Endodermal cell (in vitro differentiated cells): ENCODE measurements at regions not wholly inside any gene's neighbourhood (a gene's known extent, or its start where the extent isn't known, plus 50 kb on each side); places are given as distances from the start of the nearest gene placed in this dataset.

Experiments used
- DNase-seq: peaks from one replicate; pipeline ENCODE4 v3.0.0-alpha.2; 2017
- H3K27ac ChIP-seq: 2 replicates; pipeline ENCODE4 v1.5.1; 2013; ENCODE audit warnings: mild to moderate bottlenecking, low read depth, low read length, moderate library complexity
- H3K27me3 ChIP-seq: 2 replicates; pipeline ENCODE4 v1.6.1; 2013; ENCODE audit warnings: mild to moderate bottlenecking, low read length, moderate library complexity; ENCODE audit not compliant: insufficient read depth, control insufficient read depth, poor library complexity, severe bottlenecking
- H3K36me3 ChIP-seq: 2 replicates; pipeline ENCODE4 v1.7.0; 2013; ENCODE audit warnings: mild to moderate bottlenecking, low read length, moderate library complexity; ENCODE audit not compliant: control insufficient read depth, insufficient read depth
- H3K4me1 ChIP-seq: one replicate; pipeline ENCODE4 v1.7.0; 2013; ENCODE audit warnings: low read length; ENCODE audit not compliant: control insufficient read depth, insufficient read depth
- H3K4me3 ChIP-seq: 2 replicates; pipeline ENCODE4 v1.5.1; 2013; ENCODE audit warnings: mild to moderate bottlenecking, low read length, moderate library complexity
- H3K9ac ChIP-seq: 2 replicates; pipeline ENCODE4 v1.6.1; 2013; ENCODE audit warnings: mild to moderate bottlenecking, low read length, moderate library complexity; ENCODE audit not compliant: poor library complexity, severe bottlenecking; ENCODE audit errors: extremely low read depth
- H3K9me3 ChIP-seq: 2 replicates; pipeline ENCODE4 v1.6.1; 2013; ENCODE audit warnings: mild to moderate bottlenecking, low read length, moderate library complexity; ENCODE audit not compliant: control insufficient read depth
- H3K27ac Mint-ChIP-seq: 2 replicates; pipeline ENCODE4 v1.8.0; 2020; ENCODE audit warnings: mixed read lengths
- H3K27me3 Mint-ChIP-seq: 2 replicates; pipeline ENCODE4 v1.8.0; 2021; ENCODE audit warnings: mild to moderate bottlenecking, mixed read lengths; ENCODE audit not compliant: insufficient read depth
- H3K36me3 Mint-ChIP-seq: 2 replicates; pipeline ENCODE4 v1.8.0; 2020; ENCODE audit warnings: low read depth, mixed read lengths
- H3K4me1 Mint-ChIP-seq: 2 replicates; pipeline ENCODE4 v1.8.0; 2020; ENCODE audit warnings: mixed read lengths
- H3K4me3 Mint-ChIP-seq: 2 replicates; pipeline ENCODE4 v1.8.0; 2020; ENCODE audit warnings: mild to moderate bottlenecking, moderate library complexity, mixed read lengths
- H3K9me3 Mint-ChIP-seq: 2 replicates; pipeline ENCODE4 v1.8.0; 2020; ENCODE audit warnings: mild to moderate bottlenecking, mixed read lengths
- CTCF ChIP-seq: fragments of 200-600 bp; sonication (generic); conservative IDR thresholded peaks from 2 replicates; pipeline ENCODE4 v1.5.0; 2021; ENCODE audit warnings: antibody characterized with exemption, mild to moderate bottlenecking
- WGBS, 2 experiments: methylation state at CpG; one replicate each; pipeline versions ENCODE4 v1.1.5 to v1.1.7; 2013; ENCODE audit warnings: missing lambda C conversion rate in 2 of 2, mixed read lengths in 1 of 2; ENCODE audit not compliant: insufficient coverage in 1 of 2, insufficient read length in 1 of 2; 5-methylcytosine and 5-hydroxymethylcytosine counted together

- H3K4me3 ChIP-seq, result no peak overlapping the region
- DNase-seq, result no peak
- no peak for TF ChIP-seq CTCF
Measured at GRCh38 chr4:35972814-35973213, 271.5 kb downstream of the ARAP2 start.

GRCh38 chr4:35975617-35976355 is 268.5 kb downstream of the ARAP2 start:
- Mint-ChIP-seq H3K27ac (no peak overlapping the region), H3K9me3 (no peaks in the 10 kb centered on the region), H3K36me3 (no peaks in the 10 kb centered on the region), H3K4me3 (no peak overlapping the region), H3K27me3 (peaks cover 2% of the 10 kb centered on the region), H3K4me1 (no peaks in the 10 kb centered on the region)
- H3K4me3 ChIP-seq, result no peak overlapping the region
- no peaks in the 10 kb centered on the region for H3K36me3 ChIP-seq
- no peak overlapping the region for H3K9ac ChIP-seq
- H3K27me3 ChIP-seq, result no peaks in the 10 kb centered on the region
- no peak for TF ChIP-seq CTCF
- 95 to 100% methylated on average over 2 to 4 of the region's 4 CpGs for WGBS, 2 experiments
- no peaks in the 10 kb centered on the region for H3K9me3 ChIP-seq
- no peak overlapping the region for H3K27ac ChIP-seq
- H3K4me1 ChIP-seq, result no peaks in the 10 kb centered on the region
- no peak for DNase-seq

More at GRCh38 chr4:35972814-35973213, 271.5 kb downstream of the ARAP2 start:
- no peaks in the 10 kb centered on the region for H3K9me3 Mint-ChIP-seq
- H3K9ac ChIP-seq, result no peak overlapping the region
- WGBS, 2 experiments, result 65 to 77% methylated on average over 2 to 4 of the region's 4 CpGs
- H3K4me3 Mint-ChIP-seq, result no peak overlapping the region
- no peaks in the 10 kb centered on the region for H3K36me3 Mint-ChIP-seq
- no peaks in the 10 kb centered on the region for H3K27me3 ChIP-seq
- no peaks in the 10 kb centered on the region for H3K4me1 ChIP-seq
- H3K4me1 Mint-ChIP-seq, result no peaks in the 10 kb centered on the region
- H3K27ac ChIP-seq, result no peak overlapping the region
- H3K9me3 ChIP-seq, result no peaks in the 10 kb centered on the region
- H3K27ac Mint-ChIP-seq, result no peak overlapping the region
- H3K27me3 Mint-ChIP-seq, result peaks cover 2% of the 10 kb centered on the region
- H3K36me3 ChIP-seq, result no peaks in the 10 kb centered on the region

DNA sequence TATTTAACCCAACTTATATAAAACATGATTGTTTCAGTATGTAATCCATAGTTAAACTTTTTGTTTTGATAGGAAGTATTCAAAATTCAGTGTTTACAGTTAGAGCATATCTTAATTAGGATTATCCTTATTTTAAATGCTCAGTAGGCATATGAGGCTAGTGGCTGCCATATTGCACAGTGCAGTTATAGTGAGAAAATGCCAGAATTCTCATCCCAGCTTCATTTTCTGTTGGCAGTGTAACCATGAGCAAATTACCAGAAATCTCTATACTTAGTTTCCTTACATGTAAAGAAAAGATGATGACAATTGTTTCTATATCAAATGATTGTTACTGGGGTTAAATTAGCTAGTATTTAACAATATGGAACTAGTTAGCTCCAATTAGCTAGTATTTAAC is 265.8 kb downstream of the ARAP2 start:
- no peak for TF ChIP-seq CTCF
- no peak for DNase-seq
- Histone ChIP-seq H3K36me3 (no peaks in the 10 kb centered on the region), H3K27me3 (no peaks in the 10 kb centered on the region), H3K9ac (no peak overlapping the region), H3K27ac (no peak overlapping the region), H3K9me3 (no peaks in the 10 kb centered on the region), H3K4me1 (no peaks in the 10 kb centered on the region), H3K4me3 (no peak overlapping the region)
- H3K27me3 Mint-ChIP-seq, result no peaks in the 10 kb centered on the region
- H3K4me3 Mint-ChIP-seq, result no peak overlapping the region
- H3K27ac Mint-ChIP-seq, result no peak overlapping the region
- no peaks in the 10 kb centered on the region for H3K36me3 Mint-ChIP-seq
- H3K9me3 Mint-ChIP-seq, result no peaks in the 10 kb centered on the region
- no peaks in the 10 kb centered on the region for H3K4me1 Mint-ChIP-seq
